GM23248 (cell line): ENCODE measurements at regions not wholly inside any gene's neighbourhood (a gene's known extent, or its start where the extent isn't known, plus 50 kb on each side); places are given as distances from the start of the nearest gene placed in this dataset.

ENCODE experiments used
- EZH2 ChIP-seq: fragments of 200-600 bp; sonication (generic); IDR thresholded peaks from 2 replicates; pipeline ENCODE4 v1.6.1; 2018; ENCODE audit warnings: antibody characterized with exemption, mild to moderate bottlenecking; ENCODE audit not compliant: insufficient read depth, poor library complexity, severe bottlenecking
- EZH2phosphoT487 ChIP-seq: fragments of 200-600 bp; sonication (generic); IDR thresholded peaks from 2 replicates; pipeline ENCODE4 v1.6.1; 2018; ENCODE audit warnings: antibody characterized with exemption, moderate library complexity, mild to moderate bottlenecking, low read depth; ENCODE audit not compliant: insufficient read depth

GRCh38 chr16:52812678-52813556 lies 239.8 kb downstream of the CHD9NB start:
- TF ChIP-seq EZH2 (no peak), EZH2phosphoT487 (no peak)
